Heart left ventricle (tissue), 16 donors: ENCODE measurements at regions not wholly inside any gene's neighbourhood (a gene's known extent, or its start where the extent isn't known, plus 50 kb on each side); places are given as distances from the start of the nearest gene placed in this dataset.

Experiments
- ATAC-seq, 4 donors: fragments of 200-7000 bp; cut with Tn5 transposase; one replicate each; pipeline ENCODE4 v1.9.1; 2020 to 2022; ENCODE audit warnings: moderate library complexity in 4 of 4, mild to moderate bottlenecking in 3 of 4, moderate number of reproducible peaks in 1 of 4
- DNase-seq, 5 donors: peaks; one replicate each; pipeline ENCODE4 v3.0.0-alpha.2; 2020
- H3K27ac ChIP-seq, 12 donors: fragments of 200-600 bp; sonication (generic) in 4 of 12; one replicate each; pipeline versions ENCODE4 v1.5.0 to v1.8.0; 2016 to 2022; ENCODE audit warnings: mild to moderate bottlenecking in 2 of 12
- H3K27me3 ChIP-seq, 9 donors: fragments of 200-600 bp; sonication (generic) in 2 of 9; one replicate each; pipeline versions ENCODE4 v1.5.1 to v1.8.0; 2016 to 2022; ENCODE audit warnings: mild to moderate bottlenecking in 3 of 9
- H3K36me3 ChIP-seq, 9 donors: fragments of 200-600 bp; sonication (generic) in 2 of 9; one replicate each; pipeline versions ENCODE4 v1.5.0 to v1.8.0; 2018 to 2022; ENCODE audit warnings: mild to moderate bottlenecking in 2 of 9
- H3K4me1 ChIP-seq, 12 donors: fragments of 200-600 bp; sonication (generic) in 4 of 12; one replicate each; pipeline versions ENCODE4 v1.5.0 to v1.8.0; 2016 to 2022; ENCODE audit warnings: mild to moderate bottlenecking in 3 of 12
- H3K4me3 ChIP-seq, 12 donors: fragments of 200-600 bp; sonication (generic) in 4 of 12; one replicate each; pipeline versions ENCODE4 v1.5.0 to v1.8.0; 2017 to 2022; ENCODE audit warnings: mild to moderate bottlenecking in 9 of 12, moderate library complexity in 4 of 12
- H3K9me3 ChIP-seq, 12 donors: fragments of 200-600 bp; sonication (generic) in 4 of 12; one replicate each; pipeline versions ENCODE4 v1.5.0 to v1.8.0; 2016 to 2022; ENCODE audit warnings: mild to moderate bottlenecking in 1 of 12
- CTCF ChIP-seq, 12 donors: fragments of 200-600 bp; sonication (generic) in 4 of 12; IDR thresholded peaks; one replicate each; pipeline versions ENCODE4 v1.5.0 to v1.8.0; 2018 to 2022; ENCODE audit warnings: antibody characterized with exemption in 12 of 12, mild to moderate bottlenecking in 5 of 12
- POLR2A ChIP-seq, 2 donors: fragments of 450-650 bp; IDR thresholded peaks; one replicate each; pipeline ENCODE4 v1.6.1; 2017; ENCODE audit warnings: antibody characterized with exemption in 2 of 2, mild to moderate bottlenecking in 2 of 2, moderate library complexity in 2 of 2
- WGBS, 4 donors: extraction: QIAGEN DNeasy Blood & Tissue Kit in 2 of 4; methylation state at CpG; one replicate each; pipeline versions ENCODE4 v1.1.5 to v1.1.7; 2013 to 2018; 5-methylcytosine and 5-hydroxymethylcytosine counted together
- intact Hi-C, 10 donors: fragments of 100-400 bp; cut with DNase I; formaldehyde crosslinking; loops; one replicate each; pipeline versions ENCODE4 v1.11.1 to v1.14.2; 2022
- donor health status: ischemic (EF 13 %, LVEDD 7.1; RV severe dilation, severe dysfunction).
- donor health status: healthy with polysubstance abuse.
- donor health status: DM: no; HTN: yes; CAD: no.
- donor health status: DM: no; HTN: no; CAD: no.
- donor health status: ischemic (EF 25% LVEDD 6.9; RV normal size, moderate dysfunction).
- donor health status: ischemic (EF 25% LVEDD 5.7; RV mildly dilated, moderate dysfunction).
- donor health status: healthy.
- donor health status: DM: yes; HTN: yes; CAD: no.
- donor health status: ischemic (EF 35%, LVEDD 5.7; RV mildly dilated, moderate dysfunction).
- donor health status: nonischemic (EF 11% LVEDD 7.7; RV severe dilation, severe dysfunction).
- donor health status: DM: yes; HTN: yes; CAD: no.
- donor health status: PGD.
- donor health status: ischemic (EF 29% LVEDD 5.4; RV normal size, mild dysfunction).
- donor health status: nonischemic (EF 23%, LVEDD 6.1; RV moderate dilation, normal function).

GRCh38 chr10:56146806-56147205, 214.3 kb downstream of the ZWINT start:
- Histone ChIP-seq H3K4me3 (no peak overlapping the region), H3K9me3 (peaks cover 0 to 14% (median 0%) of the 10 kb centered on the region in 12 donors), H3K27me3 (no peaks in the 10 kb centered on the region), H3K27ac (no peak overlapping the region), H3K4me1 (no peaks in the 10 kb centered on the region), H3K36me3 (no peaks in the 10 kb centered on the region)
- intact Hi-C loops = no loop called here
- no peak for TF ChIP-seq CTCF (IDR thresholded peaks at IDR 0.05)
- TF ChIP-seq POLR2A (IDR thresholded peaks at IDR 0.05) = no peak
- ATAC-seq (no peak), DNase-seq (no peak)
- 77 to 86% (median 85%) methylated on average over 2 of the region's 2 CpGs for WGBS, 4 donors

DNA sequence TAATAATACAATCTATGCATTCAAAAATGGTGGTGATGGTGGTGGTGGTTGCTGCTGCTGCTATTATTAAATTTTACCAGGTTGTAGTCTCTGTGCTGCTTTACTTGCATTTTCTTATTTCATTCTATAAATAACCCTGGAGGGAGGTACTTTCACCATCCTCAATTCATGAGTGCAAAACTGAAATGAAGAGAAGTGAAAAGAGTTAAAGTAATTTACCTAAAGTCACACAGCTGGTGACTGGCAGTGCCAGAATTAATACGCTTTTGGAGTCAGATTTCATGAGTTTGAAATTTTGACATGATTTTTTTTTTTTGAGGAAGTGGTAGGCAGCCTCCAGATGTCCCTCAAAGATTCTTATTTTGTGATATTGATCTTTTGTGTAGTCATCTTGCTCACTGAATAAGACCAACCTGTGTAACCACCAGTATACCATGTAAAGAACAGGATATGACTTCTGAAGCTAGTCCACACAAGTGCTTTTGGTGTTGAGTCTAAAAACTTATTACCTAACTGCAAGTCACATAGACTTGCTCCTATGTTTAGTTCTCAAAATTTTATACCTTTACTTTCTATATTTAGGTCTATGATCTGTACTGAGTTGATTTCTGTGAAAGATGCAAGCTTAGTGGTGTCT, 218.8 kb downstream of the ZWINT start:
- 77 to 81% (median 80%) methylated on average over 1 of the region's 1 CpG for WGBS, 4 donors
- H3K27ac ChIP-seq = no peak overlapping the region
- H3K27me3 ChIP-seq = no peaks in the 10 kb centered on the region
- intact Hi-C loops = no loop called here
- DNase-seq (no peak), ATAC-seq (no peak)
- no peaks in the 10 kb centered on the region for H3K4me1 ChIP-seq
- TF ChIP-seq POLR2A (IDR thresholded peaks at IDR 0.05) (no peak), CTCF (IDR thresholded peaks at IDR 0.05) (no peak)
- H3K4me3 ChIP-seq = no peak overlapping the region
- no peaks in the 10 kb centered on the region for H3K36me3 ChIP-seq
- no peaks in the 10 kb centered on the region for H3K9me3 ChIP-seq

DNA sequence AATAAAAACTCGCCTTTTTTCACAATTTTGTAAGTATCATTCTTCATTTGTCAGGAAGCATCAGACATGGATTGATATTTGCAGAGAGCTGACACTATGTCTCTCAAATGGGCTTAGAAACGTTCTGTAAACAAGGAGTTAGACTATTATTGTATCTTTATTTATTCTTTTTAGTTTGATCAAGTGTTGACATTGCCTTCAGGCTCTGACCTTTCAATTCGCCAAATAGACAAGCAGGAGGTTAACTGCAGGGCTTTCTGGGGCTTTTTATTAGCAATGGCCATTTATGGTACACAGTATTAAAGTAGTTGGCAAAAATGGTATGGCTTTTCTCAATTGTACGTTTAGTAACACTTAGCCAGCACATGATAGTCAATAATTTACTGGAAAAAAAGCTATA, 221.7 kb downstream of the ZWINT start:
- no peak for TF ChIP-seq POLR2A (IDR thresholded peaks at IDR 0.05)
- TF ChIP-seq CTCF (IDR thresholded peaks at IDR 0.05) = no peak
- ATAC-seq = no peak
- Histone ChIP-seq H3K27ac (no peak overlapping the region), H3K27me3 (no peaks in the 10 kb centered on the region), H3K36me3 (no peaks in the 10 kb centered on the region), H3K4me1 (no peaks in the 10 kb centered on the region), H3K4me3 (no peak overlapping the region), H3K9me3 (no peaks in the 10 kb centered on the region)
- DNase-seq = no peak
- intact Hi-C loops = no loop called here
- 51 to 60% (median 58%) methylated on average over 4 of the region's 4 CpGs for WGBS, 4 donors

DNA sequence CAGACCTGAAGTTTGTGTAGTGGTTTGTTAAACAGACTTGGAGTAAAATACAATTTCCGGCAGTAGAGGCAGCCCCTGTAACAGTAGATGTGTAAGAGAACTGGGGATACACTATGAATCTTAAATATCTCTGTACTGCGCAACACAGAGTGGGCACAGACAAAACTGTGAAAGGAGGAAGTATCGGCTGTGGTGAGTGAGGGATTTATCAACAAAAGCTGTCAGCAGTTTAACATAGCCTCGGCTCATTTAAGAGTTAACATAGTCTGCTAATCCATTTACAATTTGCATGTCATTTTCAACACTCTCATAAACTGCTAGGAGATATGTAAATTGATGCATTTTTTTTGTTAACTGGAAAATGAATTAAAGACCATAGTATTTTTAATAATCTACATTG, 225.2 kb downstream of the ZWINT start:
- TF ChIP-seq POLR2A (IDR thresholded peaks at IDR 0.05) (no peak), CTCF (IDR thresholded peaks at IDR 0.05) (no peak)
- WGBS, 4 donors = 56 to 68% (median 61%) methylated on average over 4 of the region's 4 CpGs
- Histone ChIP-seq H3K4me1 (no peaks in the 10 kb centered on the region), H3K36me3 (no peaks in the 10 kb centered on the region), H3K4me3 (no peak overlapping the region), H3K27me3 (no peaks in the 10 kb centered on the region), H3K9me3 (peaks cover 0 to 4% (median 0%) of the 10 kb centered on the region in 12 donors), H3K27ac (no peak overlapping the region)
- intact Hi-C loops = no loop called here
- ATAC-seq (no peak), DNase-seq (no peak)
